GM21360 (cell line): ENCODE measurements at regions not wholly inside any gene's neighbourhood (a gene's known extent, or its start where the extent isn't known, plus 50 kb on each side); places are given as distances from the start of the nearest gene placed in this dataset.
"Not testable (repeated sequence)": the region's sequence is repeated elsewhere in the genome, so short reads cannot be mapped to it uniquely, and the experiment has no call there.

Source experiments
- ATAC-seq: cut with Tn5 transposase; IDR thresholded peaks from one replicate; pipeline ENCODE4 v1.9.1; 2021; ENCODE audit warnings: mild to moderate bottlenecking, moderate library complexity; ENCODE audit not compliant: unreplicated experiment

GRCh38 chr16:88329726-88330700, 52.7 kb upstream of the ZNF469 start:
- ATAC-seq: no peak

DNA sequence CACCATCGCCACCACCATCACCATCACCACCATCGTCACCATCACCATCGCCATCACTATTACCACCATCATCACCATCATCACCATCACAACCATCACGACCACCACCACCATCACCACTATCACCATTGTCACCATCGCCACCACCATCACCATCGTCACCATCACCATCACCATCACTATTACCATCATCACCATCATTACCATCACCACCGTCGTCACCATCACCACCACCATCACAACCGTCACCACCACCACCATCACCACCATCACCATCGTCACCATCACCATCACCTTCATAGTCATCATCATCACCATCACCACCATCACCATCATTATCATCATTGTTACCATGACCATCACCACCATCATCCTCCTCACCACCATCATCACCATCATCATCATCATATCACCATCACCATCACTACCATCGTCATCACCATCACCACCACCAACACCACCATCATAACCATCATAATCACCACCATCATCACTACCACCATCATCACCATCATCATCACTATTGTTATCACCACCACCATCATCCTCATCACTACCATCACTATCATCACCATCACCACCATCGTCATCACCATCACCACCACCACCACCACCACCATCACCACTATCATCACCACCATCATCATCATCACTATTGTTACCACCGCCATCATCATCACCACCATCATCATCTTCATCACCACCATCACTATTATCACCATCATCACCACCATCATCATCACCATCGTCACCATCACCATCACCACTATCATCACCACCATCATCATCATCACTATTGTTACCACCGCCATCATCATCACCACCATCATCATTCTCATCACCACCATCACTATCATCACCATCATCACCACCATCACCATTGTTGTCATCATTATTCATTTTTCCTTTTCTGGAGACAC, 51.5 kb upstream of the ZNF469 start:
- ATAC-seq: no peak

GRCh38 chr16:88331989-88332920, 50.5 kb upstream of the ZNF469 start:
- no peak for ATAC-seq

- not testable (repeated sequence) for ATAC-seq
Measured at GRCh38 chr16:88332921-88333825, 49.6 kb upstream of the ZNF469 start.
